ENCODE measurements at regions not wholly inside any gene's neighbourhood (a gene's known extent, or its start where the extent isn't known, plus 50 kb on each side); places are given as distances from the start of the nearest gene placed in this dataset.

- no peak for TF ChIP-seq EZH2 (IDR thresholded peaks at IDR 0.05; ENCODE audit: insufficient read depth, poor library complexity, severe bottlenecking)
- no peak for TF ChIP-seq EZH2phosphoT487 (IDR thresholded peaks at IDR 0.05; ENCODE audit: insufficient read depth, low read depth)
Observed at GRCh38 chr2:203817147-203817546, 50.4 kb upstream of the CTLA4 start.

Measured in GM23248 (cell line).